Colonic mucosa (tissue), 4 donors: ENCODE measurements at regions not wholly inside any gene's neighbourhood (a gene's known extent, or its start where the extent isn't known, plus 50 kb on each side); places are given as distances from the start of the nearest gene placed in this dataset.
"Not testable (repeated sequence)": the region's sequence is repeated elsewhere in the genome, so short reads cannot be mapped to it uniquely, and the experiment has no call there.

Source experiments
- DNase-seq: peaks from one replicate; pipeline ENCODE4 v3.0.0-alpha.2; 2020
- H3K27ac ChIP-seq: fragments of 200-600 bp; one replicate; pipeline ENCODE4 v1.8.0; 2021
- H3K27me3 ChIP-seq: fragments of 200-600 bp; one replicate; pipeline ENCODE4 v1.8.0; 2021
- H3K36me3 ChIP-seq: fragments of 200-600 bp; one replicate; pipeline ENCODE4 v1.8.0; 2021
- H3K4me1 ChIP-seq: fragments of 200-600 bp; one replicate; pipeline ENCODE4 v1.8.0; 2021; ENCODE audit warnings: mild to moderate bottlenecking
- H3K4me3 ChIP-seq: fragments of 200-600 bp; one replicate; pipeline ENCODE4 v1.8.0; 2021
- H3K9ac ChIP-seq, 2 donors: one replicate each; pipeline ENCODE4 v1.7.0; 2013; ENCODE audit warnings: control low read depth in 2 of 2, low read depth in 2 of 2, low read length in 2 of 2
- H3K9me3 ChIP-seq: fragments of 200-600 bp; one replicate; pipeline ENCODE4 v1.8.0; 2021
- CTCF ChIP-seq: fragments of 200-600 bp; IDR thresholded peaks from one replicate; pipeline ENCODE4 v1.8.0; 2022; ENCODE audit warnings: antibody characterized with exemption, mild to moderate bottlenecking
- intact Hi-C: fragments of 100-400 bp; cut with DNase I; formaldehyde crosslinking; loops from one replicate; pipeline ENCODE4 v1.14.1; 2022
- donor health status: healthy.
- donor health status: DM: no; HTN: no; CAD: no.
- donor health status: DM: no; HTN: no; CAD: no.

DNA sequence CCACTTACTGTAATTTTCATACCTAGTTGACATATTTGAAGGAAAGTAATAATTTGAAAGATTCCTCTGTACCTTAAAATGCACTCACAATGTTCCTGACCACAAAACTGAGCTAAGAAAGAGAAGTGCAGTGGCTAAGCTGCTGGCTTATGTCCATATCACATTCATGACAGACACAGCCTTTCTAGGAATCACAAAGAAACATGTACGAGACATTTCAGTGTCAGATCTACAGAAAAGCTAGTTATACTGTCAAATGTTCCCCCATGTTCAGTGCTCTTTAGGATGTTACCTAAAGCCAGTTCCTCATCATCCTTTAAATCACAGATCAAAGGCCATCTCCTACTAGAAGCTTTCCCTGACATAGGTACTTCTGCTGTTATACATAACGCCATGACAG is 142.2 kb upstream of the C11orf58 start:
- intact Hi-C loops, result no loop called here
- no peaks in the 10 kb centered on the region for H3K36me3 ChIP-seq

GRCh38 chr11:16591157-16591556 is 147.3 kb upstream of the C11orf58 start:
- no peaks in the 10 kb centered on the region for H3K9me3 ChIP-seq
- no peak overlapping the region for H3K27ac ChIP-seq
- DNase-seq, result no peak
- H3K36me3 ChIP-seq, result no peaks in the 10 kb centered on the region
- H3K27me3 ChIP-seq, result no peaks in the 10 kb centered on the region
- no peak overlapping the region for H3K4me3 ChIP-seq
- TF ChIP-seq CTCF, result no peak
- H3K9ac ChIP-seq, result no peak overlapping the region
- intact Hi-C loops, result no loop called here
- H3K4me1 ChIP-seq, result no peaks in the 10 kb centered on the region

More for the DNA sequence above, 142.2 kb upstream of the C11orf58 start:
- Histone ChIP-seq H3K4me3 (no peak overlapping the region), H3K27me3 (no peaks in the 10 kb centered on the region), H3K9ac (no peak overlapping the region), H3K27ac (no peak overlapping the region), H3K4me1 (no peaks in the 10 kb centered on the region), H3K9me3 (no peaks in the 10 kb centered on the region)
- no peak for DNase-seq
- TF ChIP-seq CTCF, result no peak

DNA sequence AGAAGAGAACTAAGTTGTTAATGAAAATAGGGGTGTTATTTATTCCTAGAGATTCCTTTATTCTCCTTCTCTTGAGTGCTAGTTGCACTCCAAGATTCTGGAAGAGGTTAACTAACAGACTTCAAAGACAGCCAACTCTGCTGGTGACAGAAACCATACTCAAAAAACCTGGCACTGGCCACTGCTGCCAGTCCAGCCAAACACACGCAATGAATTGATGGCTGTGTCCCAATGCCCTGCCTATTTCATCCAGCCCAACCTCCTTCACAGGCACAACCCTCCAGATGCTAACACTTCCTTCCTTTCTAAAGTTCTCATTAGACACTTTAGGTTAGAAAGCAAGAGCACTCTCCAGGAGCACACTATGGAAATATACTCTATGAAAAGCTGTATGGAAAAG is 150.8 kb upstream of the C11orf58 start:
- Histone ChIP-seq H3K27me3 (no peaks in the 10 kb centered on the region), H3K4me3 (no peak overlapping the region), H3K9ac (no peak overlapping the region), H3K36me3 (no peaks in the 10 kb centered on the region), H3K4me1 (no peaks in the 10 kb centered on the region), H3K9me3 (no peaks in the 10 kb centered on the region), H3K27ac (no peak overlapping the region)
- intact Hi-C loops, result no loop called here
- DNase-seq, result no peak
- TF ChIP-seq CTCF, result no peak

GRCh38 chr11:16584569-16584968 is 153.9 kb upstream of the C11orf58 start:
- H3K36me3 ChIP-seq, result no peaks in the 10 kb centered on the region
- H3K27ac ChIP-seq, result no peak overlapping the region
- DNase-seq, result no peak
- no peak overlapping the region for H3K4me3 ChIP-seq
- H3K9ac ChIP-seq, result no peak overlapping the region
- intact Hi-C loops, result no loop called here
- no peaks in the 10 kb centered on the region for H3K9me3 ChIP-seq
- H3K4me1 ChIP-seq, result no peaks in the 10 kb centered on the region
- no peaks in the 10 kb centered on the region for H3K27me3 ChIP-seq
- TF ChIP-seq CTCF, result no peak

DNA sequence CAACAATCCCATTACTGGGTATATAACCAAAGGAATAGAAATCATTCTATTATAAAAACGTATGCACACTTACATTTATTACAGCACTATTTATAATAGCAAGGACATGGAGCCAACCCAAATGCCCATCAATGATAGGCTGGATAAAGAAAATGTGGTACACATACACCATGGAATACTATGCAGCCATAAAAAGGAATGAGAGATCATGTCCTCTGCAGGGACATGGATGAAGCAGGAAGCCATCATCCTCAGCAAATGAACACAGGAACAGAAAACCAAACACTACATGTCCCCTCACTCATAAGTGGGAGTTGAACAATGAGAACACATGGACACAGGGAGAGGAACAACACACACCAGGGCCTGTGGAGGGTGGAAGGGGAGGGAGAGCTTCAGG is 157.4 kb upstream of the C11orf58 start:
- H3K9ac ChIP-seq, intact Hi-C loops, H3K36me3 ChIP-seq, H3K4me3 ChIP-seq, H3K27ac ChIP-seq, DNase-seq, H3K27me3 ChIP-seq, H3K9me3 ChIP-seq, H3K4me1 ChIP-seq: not testable (repeated sequence)

DNA sequence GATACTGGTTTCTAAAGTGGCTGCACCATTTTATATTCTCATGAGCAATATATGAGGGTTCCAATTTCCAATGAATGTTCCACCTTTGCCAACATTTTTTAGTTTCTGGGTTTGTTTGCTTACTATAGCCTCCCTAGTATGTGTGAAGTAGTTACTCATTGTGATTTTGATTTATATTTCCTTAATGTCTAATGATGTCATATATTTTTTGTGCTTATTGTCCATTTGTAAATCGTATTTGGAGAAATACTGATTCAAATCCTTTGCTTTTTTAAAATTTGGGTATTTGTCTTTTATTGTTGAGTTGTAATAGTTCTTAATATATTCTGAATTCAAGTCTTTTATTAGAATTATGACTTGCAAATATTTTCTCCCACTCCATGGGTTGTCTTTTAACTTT is 161.0 kb upstream of the C11orf58 start:
- intact Hi-C loops, result no loop called here
- Histone ChIP-seq H3K27me3 (no peaks in the 10 kb centered on the region), H3K27ac (no peak overlapping the region), H3K4me3 (no peak overlapping the region), H3K36me3 (no peaks in the 10 kb centered on the region), H3K9ac (no peak overlapping the region), H3K9me3 (no peaks in the 10 kb centered on the region), H3K4me1 (no peaks in the 10 kb centered on the region)
- DNase-seq, result no peak
- TF ChIP-seq CTCF, result no peak

- H3K27ac ChIP-seq, H3K36me3 ChIP-seq, H3K9me3 ChIP-seq, DNase-seq, H3K9ac ChIP-seq, H3K4me1 ChIP-seq, H3K4me3 ChIP-seq, intact Hi-C loops, H3K27me3 ChIP-seq: not testable (repeated sequence)
Observed at GRCh38 chr11:16574889-16575288, 163.6 kb upstream of the C11orf58 start.
